OCI-LY7 (cell line): ENCODE measurements at regions not wholly inside any gene's neighbourhood (a gene's known extent, or its start where the extent isn't known, plus 50 kb on each side); places are given as distances from the start of the nearest gene placed in this dataset.
"Not testable (repeated sequence)": the region's sequence is repeated elsewhere in the genome, so short reads cannot be mapped to it uniquely, and the experiment has no call there.

Experiments
- BruUV-seq: library from RNA; stranded (reverse); fragments of 400-500 nt; replicated peaks from 2 replicates; lab custom pipeline; 2021; lab: Mats Ljungman, UMichigan
- CTCF ChIA-PET: fragments of 300-600 bp; sonication (Branson Sonifier 250); formaldehyde crosslinking; loops from one replicate; lab custom pipeline; 2022; ENCODE audit warnings: antibody characterized with exemption; ENCODE audit not compliant: unreplicated experiment; lab: Charles Lee
- POLR2A ChIA-PET: fragments of 300-600 bp; sonication (Branson Sonifier 250); formaldehyde crosslinking; loops from one replicate; lab custom pipeline; 2022; ENCODE audit warnings: antibody characterized with exemption; lab: Charles Lee
- DNase-seq: peaks from one replicate; pipeline ENCODE4 v3.0.0-alpha.2; 2015; ENCODE audit warnings: low spot score
- H2AFZ ChIP-seq: fragments of 200-600 bp; sonication (generic), shearing (Covaris generic); 2 replicates; pipeline ENCODE4 v1.6.1; 2014; ENCODE audit warnings: mild to moderate bottlenecking, antibody characterized with exemption, low read length, moderate library complexity
- H3K27ac ChIP-seq: fragments of 200-600 bp; sonication (generic); 2 replicates; pipeline ENCODE4 v1.5.1; 2014; ENCODE audit warnings: mixed run types, low read depth, mild to moderate bottlenecking, moderate library complexity, low read length, inconsistent platforms; ENCODE audit not compliant: poor library complexity, severe bottlenecking
- H3K36me3 ChIP-seq: fragments of 200-600 bp; sonication (generic); 2 replicates; pipeline ENCODE4 v1.6.1; 2014; ENCODE audit warnings: mild to moderate bottlenecking, antibody characterized with exemption, low read length, moderate library complexity, mixed read lengths; ENCODE audit not compliant: insufficient read depth
- H3K4me1 ChIP-seq: fragments of 200-600 bp; sonication (generic); 2 replicates; pipeline ENCODE4 v1.5.1; 2014; ENCODE audit warnings: mild to moderate bottlenecking, low read length; ENCODE audit not compliant: insufficient read depth, poor library complexity, severe bottlenecking
- H3K4me2 ChIP-seq: fragments of 200-600 bp; sonication (generic); 2 replicates; pipeline ENCODE4 v1.6.1; 2014; ENCODE audit warnings: mild to moderate bottlenecking, low read length
- H3K4me3 ChIP-seq: fragments of 200-600 bp; sonication (generic); 2 replicates; pipeline ENCODE4 v1.5.1; 2014; ENCODE audit warnings: mild to moderate bottlenecking, low read depth, low read length; ENCODE audit not compliant: poor library complexity, severe bottlenecking
- H3K79me2 ChIP-seq: fragments of 200-600 bp; sonication (generic); 2 replicates; pipeline ENCODE4 v1.6.1; 2016; ENCODE audit warnings: low read depth, mild to moderate bottlenecking, low read length, moderate library complexity, mixed read lengths; ENCODE audit not compliant: insufficient read depth
- H3K9me2 ChIP-seq: fragments of 200-600 bp; sonication (generic); 2 replicates; pipeline ENCODE4 v1.6.1; 2016; ENCODE audit warnings: mild to moderate bottlenecking, low read length, mixed read lengths; ENCODE audit not compliant: insufficient read depth
- H3K9me3 ChIP-seq: fragments of 200-600 bp; sonication (generic); 2 replicates; pipeline ENCODE4 v1.6.1; 2014; ENCODE audit warnings: mild to moderate bottlenecking, mixed run types, low read length, mixed read lengths
- H4K20me1 ChIP-seq: fragments of 200-600 bp; sonication (generic); 2 replicates; pipeline ENCODE4 v1.6.1; 2014; ENCODE audit warnings: mild to moderate bottlenecking, antibody characterized with exemption, low read length, moderate library complexity, mixed read lengths; ENCODE audit not compliant: insufficient read depth
- CTCF ChIP-seq: fragments of 200-600 bp; sonication (generic); conservative IDR thresholded peaks from 2 replicates; pipeline ENCODE4 v1.5.1; 2014; ENCODE audit warnings: mild to moderate bottlenecking, antibody characterized with exemption, low read length, moderate library complexity, mixed read lengths
- EZH2phosphoT487 ChIP-seq: fragments of 200-600 bp; sonication (generic); IDR thresholded peaks from 2 replicates; pipeline ENCODE4 v1.6.1; 2018; ENCODE audit warnings: low read depth, borderline replicate concordance, mild to moderate bottlenecking, mixed run types, antibody characterized with exemption, low read length, moderate library complexity, mixed read lengths
- intact Hi-C: fragments of 100-400 bp; cut with micrococcal nuclease; formaldehyde crosslinking; loops from one replicate; pipeline ENCODE4 v1.10.0; 2022; ENCODE audit not compliant: unreplicated experiment

GRCh38 chr12:104886418-104887401 is 71.4 kb downstream of the SLC41A2 start:
- BruUV-seq, result no TSS peak
- POLR2A ChIA-PET, result interaction anchor here (1.0 to 1.2 kb wide), 3 partner anchors 9 to 352 kb away, joined by 3 read pairs; no protein-coding TSS in a partner anchor
- intact Hi-C loops, result no loop called here

GRCh38 chr12:104878858-104879257 is 79.2 kb downstream of the SLC41A2 start:
- DNase-seq, CTCF ChIA-PET: not testable (repeated sequence)

More at GRCh38 chr12:104886418-104887401, 71.4 kb downstream of the SLC41A2 start:
- TF ChIP-seq CTCF (no peak), EZH2phosphoT487 (no peak)
- Histone ChIP-seq H3K27ac (no peak overlapping the region), H3K4me2 (no peak overlapping the region), H4K20me1 (no peaks in the 10 kb centered on the region), H2AFZ (no peak overlapping the region), H3K36me3 (no peaks in the 10 kb centered on the region), H3K9me2 (no peaks in the 10 kb centered on the region), H3K9me3 (no peaks in the 10 kb centered on the region), H3K79me2 (no peaks in the 10 kb centered on the region), H3K4me3 (no peak overlapping the region), H3K4me1 (peaks cover 22% of the 10 kb centered on the region)
- DNase-seq, result no peak
- CTCF ChIA-PET, result no interaction called here

GRCh38 chr12:104877103-104877705 is 80.9 kb downstream of the SLC41A2 start:
- no peak overlapping the region for H3K4me2 ChIP-seq
- peak; percentile 44 for DNase-seq
- TF ChIP-seq CTCF, result peak; percentile 89
- TF ChIP-seq EZH2phosphoT487, result no peak
- intact Hi-C loops, result loop anchor here (1.0 to 2.0 kb wide), 2 partner anchors 176 to 496 kb away; no protein-coding TSS in a partner anchor
- ChIA-PET CTCF (no interaction called here), POLR2A (interaction anchor here (1.5 kb wide), 1 partner anchor 11 kb away, joined by 6 read pairs; no protein-coding TSS in a partner anchor)
- no peaks in the 10 kb centered on the region for H3K9me3 ChIP-seq
- no peak overlapping the region for H2AFZ ChIP-seq
- no peak overlapping the region for H3K27ac ChIP-seq
- no peak overlapping the region for H3K4me3 ChIP-seq
- H3K9me2 ChIP-seq, result no peaks in the 10 kb centered on the region
- H3K4me1 ChIP-seq, result no peaks in the 10 kb centered on the region
- BruUV-seq, result no TSS peak
- no peaks in the 10 kb centered on the region for H4K20me1 ChIP-seq
- no peaks in the 10 kb centered on the region for H3K79me2 ChIP-seq
- H3K36me3 ChIP-seq, result no peaks in the 10 kb centered on the region

More at GRCh38 chr12:104878858-104879257, 79.2 kb downstream of the SLC41A2 start:
- BruUV-seq, H3K4me3 ChIP-seq, H3K79me2 ChIP-seq, H3K4me1 ChIP-seq, H3K4me2 ChIP-seq, H4K20me1 ChIP-seq, H2AFZ ChIP-seq, H3K9me2 ChIP-seq, intact Hi-C loops, H3K9me3 ChIP-seq, POLR2A ChIA-PET, H3K27ac ChIP-seq, H3K36me3 ChIP-seq: not testable (repeated sequence)
